GM23338 (cell line): ENCODE measurements at regions not wholly inside any gene's neighbourhood (a gene's known extent, or its start where the extent isn't known, plus 50 kb on each side); places are given as distances from the start of the nearest gene placed in this dataset.

Source experiments
- CREB1 ChIP-seq: fragments of 250-450 bp; sonication (Bioruptor Pico); IDR thresholded peaks from 2 replicates; pipeline ENCODE4 v1.5.0; 2020; ENCODE audit warnings: low read depth, mild to moderate bottlenecking, moderate library complexity
- CTCF ChIP-seq, 2 experiments: fragments of 200-600 bp in 1 of 2; sonication (generic) in 1 of 2; conservative IDR thresholded peaks; 2 replicates each; pipeline versions ENCODE4 v1.5.1 to v1.6.1; 2016 to 2017; ENCODE audit warnings: antibody characterized with exemption in 2 of 2, low read depth in 2 of 2, mild to moderate bottlenecking in 2 of 2, moderate library complexity in 1 of 2
- EZH2 ChIP-seq: fragments of 200-600 bp; sonication (generic); IDR thresholded peaks from one replicate; pipeline ENCODE4 v1.8.0; 2017; ENCODE audit warnings: antibody characterized with exemption, mild to moderate bottlenecking, low read depth; ENCODE audit not compliant: unreplicated experiment
- EZH2phosphoT487 ChIP-seq: fragments of 200-600 bp; sonication (generic); IDR thresholded peaks from one replicate; pipeline ENCODE4 v1.8.1; 2018; ENCODE audit warnings: antibody characterized with exemption; ENCODE audit not compliant: unreplicated experiment
- JUNB ChIP-seq: IDR thresholded peaks from one replicate; pipeline ENCODE4 v1.6.1; 2016; ENCODE audit warnings: antibody characterized with exemption; ENCODE audit not compliant: unreplicated experiment
- NANOG ChIP-seq: IDR thresholded peaks from 2 replicates; pipeline ENCODE4 v1.6.1; 2016; ENCODE audit warnings: antibody characterized with exemption, borderline replicate concordance
- POLR2AphosphoS5 ChIP-seq: IDR thresholded peaks from 2 replicates; pipeline ENCODE4 v1.6.1; 2016; ENCODE audit warnings: antibody characterized with exemption, low read depth
- STAT1 ChIP-seq: IDR thresholded peaks from one replicate; pipeline ENCODE4 v1.6.1; 2016; ENCODE audit warnings: antibody characterized with exemption; ENCODE audit not compliant: unreplicated experiment
- ZNF331 ChIP-seq: fragments of 250-450 bp; sonication (Bioruptor Pico); IDR thresholded peaks from 2 replicates; pipeline ENCODE4 v1.5.0; 2020; ENCODE audit warnings: low read depth, mild to moderate bottlenecking, moderate library complexity
- TF ChIP-seq, protein P1 (sequence below): IDR thresholded peaks from one replicate; pipeline ENCODE4 v1.6.1; 2018; ENCODE audit warnings: antibody characterized with exemption; ENCODE audit not compliant: unreplicated experiment
- TF ChIP-seq, protein P2 (sequence below): IDR thresholded peaks from 2 replicates; pipeline ENCODE4 v1.6.1; 2016; ENCODE audit warnings: antibody characterized with exemption

- TF ChIP-seq EZH2 (no peak), CTCF (conservative IDR thresholded peaks at IDR 0.05; ENCODE audit: low read depth in 2 of 2) (no peak), POLR2AphosphoS5 (no peak), EZH2phosphoT487 (no peak), CREB1 (CRISPR knock-in tag) (no peak), JUNB (no peak), ZNF331 (no peak), NANOG (no peak), STAT1 (no peak)
- TF ChIP-seq, protein P1, sequence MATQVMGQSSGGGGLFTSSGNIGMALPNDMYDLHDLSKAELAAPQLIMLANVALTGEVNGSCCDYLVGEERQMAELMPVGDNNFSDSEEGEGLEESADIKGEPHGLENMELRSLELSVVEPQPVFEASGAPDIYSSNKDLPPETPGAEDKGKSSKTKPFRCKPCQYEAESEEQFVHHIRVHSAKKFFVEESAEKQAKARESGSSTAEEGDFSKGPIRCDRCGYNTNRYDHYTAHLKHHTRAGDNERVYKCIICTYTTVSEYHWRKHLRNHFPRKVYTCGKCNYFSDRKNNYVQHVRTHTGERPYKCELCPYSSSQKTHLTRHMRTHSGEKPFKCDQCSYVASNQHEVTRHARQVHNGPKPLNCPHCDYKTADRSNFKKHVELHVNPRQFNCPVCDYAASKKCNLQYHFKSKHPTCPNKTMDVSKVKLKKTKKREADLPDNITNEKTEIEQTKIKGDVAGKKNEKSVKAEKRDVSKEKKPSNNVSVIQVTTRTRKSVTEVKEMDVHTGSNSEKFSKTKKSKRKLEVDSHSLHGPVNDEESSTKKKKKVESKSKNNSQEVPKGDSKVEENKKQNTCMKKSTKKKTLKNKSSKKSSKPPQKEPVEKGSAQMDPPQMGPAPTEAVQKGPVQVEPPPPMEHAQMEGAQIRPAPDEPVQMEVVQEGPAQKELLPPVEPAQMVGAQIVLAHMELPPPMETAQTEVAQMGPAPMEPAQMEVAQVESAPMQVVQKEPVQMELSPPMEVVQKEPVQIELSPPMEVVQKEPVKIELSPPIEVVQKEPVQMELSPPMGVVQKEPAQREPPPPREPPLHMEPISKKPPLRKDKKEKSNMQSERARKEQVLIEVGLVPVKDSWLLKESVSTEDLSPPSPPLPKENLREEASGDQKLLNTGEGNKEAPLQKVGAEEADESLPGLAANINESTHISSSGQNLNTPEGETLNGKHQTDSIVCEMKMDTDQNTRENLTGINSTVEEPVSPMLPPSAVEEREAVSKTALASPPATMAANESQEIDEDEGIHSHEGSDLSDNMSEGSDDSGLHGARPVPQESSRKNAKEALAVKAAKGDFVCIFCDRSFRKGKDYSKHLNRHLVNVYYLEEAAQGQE: no peak
- TF ChIP-seq, protein P2, sequence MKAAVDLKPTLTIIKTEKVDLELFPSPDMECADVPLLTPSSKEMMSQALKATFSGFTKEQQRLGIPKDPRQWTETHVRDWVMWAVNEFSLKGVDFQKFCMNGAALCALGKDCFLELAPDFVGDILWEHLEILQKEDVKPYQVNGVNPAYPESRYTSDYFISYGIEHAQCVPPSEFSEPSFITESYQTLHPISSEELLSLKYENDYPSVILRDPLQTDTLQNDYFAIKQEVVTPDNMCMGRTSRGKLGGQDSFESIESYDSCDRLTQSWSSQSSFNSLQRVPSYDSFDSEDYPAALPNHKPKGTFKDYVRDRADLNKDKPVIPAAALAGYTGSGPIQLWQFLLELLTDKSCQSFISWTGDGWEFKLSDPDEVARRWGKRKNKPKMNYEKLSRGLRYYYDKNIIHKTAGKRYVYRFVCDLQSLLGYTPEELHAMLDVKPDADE: no peak
Observed at GRCh38 chr3:3264796-3265195, 85.3 kb upstream of the CRBN start.
